ENCODE measurements at regions not wholly inside any gene's neighbourhood (a gene's known extent, or its start where the extent isn't known, plus 50 kb on each side); places are given as distances from the start of the nearest gene placed in this dataset.
A peak's percentile ranks its signal among the peaks of the same experiment; 100 is the strongest.

DNA sequence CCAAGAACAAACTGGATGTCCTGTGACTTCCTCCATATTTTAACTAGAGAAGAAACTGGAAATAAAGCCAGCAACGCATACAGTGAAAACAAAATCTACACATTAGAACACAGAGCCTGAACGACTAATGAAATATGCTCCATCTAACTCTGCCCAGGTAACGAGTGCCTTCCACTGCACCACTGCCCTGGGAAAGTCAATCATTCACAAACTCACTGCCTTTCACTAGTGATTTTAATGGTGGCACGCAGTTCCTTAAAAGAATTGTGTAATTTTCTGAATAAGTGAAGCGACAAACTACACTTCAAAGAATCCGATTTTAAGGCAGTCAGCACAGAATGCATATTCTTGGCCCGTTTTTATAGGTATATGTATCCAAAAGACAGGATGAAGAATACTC is 416.0 kb downstream of the SHQ1 start:
- DNase-seq (ENCODE audit: low spot score) (no peak), ATAC-seq (no peak)
- no peaks in the 10 kb centered on the region for H3K27me3 Mint-ChIP-seq (ENCODE audit: insufficient read depth, low read depth, poor library complexity)
- Histone ChIP-seq H3K9me2 (ENCODE audit: insufficient read depth) (no peaks in the 10 kb centered on the region), H2AFZ (no peak overlapping the region), H4K20me1 (replicated peaks; ENCODE audit: insufficient read depth) (peaks cover 85% of the 10 kb centered on the region), H3K4me1 (ENCODE audit: insufficient read depth) (peaks cover 28% of the 10 kb centered on the region), H3K27ac (ENCODE audit: low read depth) (no peak overlapping the region), H3K79me2 (replicated peaks; ENCODE audit: insufficient read depth) (peaks cover 98% of the 10 kb centered on the region), H3K36me3 (ENCODE audit: insufficient read depth) (no peaks in the 10 kb centered on the region), H3K4me3 (no peak overlapping the region), H3K4me2 (no peak overlapping the region), H3K27me3 (ENCODE audit: insufficient read depth) (no peaks in the 10 kb centered on the region), H3F3A (replicated peaks; ENCODE audit: low read depth) (no peaks in the 10 kb centered on the region)
- no peak overlapping the region for H3K4me3 Mint-ChIP-seq
- TF ChIP-seq, protein P1, sequence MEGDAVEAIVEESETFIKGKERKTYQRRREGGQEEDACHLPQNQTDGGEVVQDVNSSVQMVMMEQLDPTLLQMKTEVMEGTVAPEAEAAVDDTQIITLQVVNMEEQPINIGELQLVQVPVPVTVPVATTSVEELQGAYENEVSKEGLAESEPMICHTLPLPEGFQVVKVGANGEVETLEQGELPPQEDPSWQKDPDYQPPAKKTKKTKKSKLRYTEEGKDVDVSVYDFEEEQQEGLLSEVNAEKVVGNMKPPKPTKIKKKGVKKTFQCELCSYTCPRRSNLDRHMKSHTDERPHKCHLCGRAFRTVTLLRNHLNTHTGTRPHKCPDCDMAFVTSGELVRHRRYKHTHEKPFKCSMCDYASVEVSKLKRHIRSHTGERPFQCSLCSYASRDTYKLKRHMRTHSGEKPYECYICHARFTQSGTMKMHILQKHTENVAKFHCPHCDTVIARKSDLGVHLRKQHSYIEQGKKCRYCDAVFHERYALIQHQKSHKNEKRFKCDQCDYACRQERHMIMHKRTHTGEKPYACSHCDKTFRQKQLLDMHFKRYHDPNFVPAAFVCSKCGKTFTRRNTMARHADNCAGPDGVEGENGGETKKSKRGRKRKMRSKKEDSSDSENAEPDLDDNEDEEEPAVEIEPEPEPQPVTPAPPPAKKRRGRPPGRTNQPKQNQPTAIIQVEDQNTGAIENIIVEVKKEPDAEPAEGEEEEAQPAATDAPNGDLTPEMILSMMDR (conservative IDR thresholded peaks at IDR 0.05; ENCODE audit: low read depth in 2 of 2): no peak
- H3K27ac Mint-ChIP-seq: no peak overlapping the region
- peaks cover 30% of the 10 kb centered on the region for H3K4me1 Mint-ChIP-seq
- no peaks in the 10 kb centered on the region for H3K9me3 Mint-ChIP-seq
- H3K36me3 Mint-ChIP-seq (ENCODE audit: low read depth): peaks cover 8% of the 10 kb centered on the region; the same call in 2 of the 3 replicates

DNA sequence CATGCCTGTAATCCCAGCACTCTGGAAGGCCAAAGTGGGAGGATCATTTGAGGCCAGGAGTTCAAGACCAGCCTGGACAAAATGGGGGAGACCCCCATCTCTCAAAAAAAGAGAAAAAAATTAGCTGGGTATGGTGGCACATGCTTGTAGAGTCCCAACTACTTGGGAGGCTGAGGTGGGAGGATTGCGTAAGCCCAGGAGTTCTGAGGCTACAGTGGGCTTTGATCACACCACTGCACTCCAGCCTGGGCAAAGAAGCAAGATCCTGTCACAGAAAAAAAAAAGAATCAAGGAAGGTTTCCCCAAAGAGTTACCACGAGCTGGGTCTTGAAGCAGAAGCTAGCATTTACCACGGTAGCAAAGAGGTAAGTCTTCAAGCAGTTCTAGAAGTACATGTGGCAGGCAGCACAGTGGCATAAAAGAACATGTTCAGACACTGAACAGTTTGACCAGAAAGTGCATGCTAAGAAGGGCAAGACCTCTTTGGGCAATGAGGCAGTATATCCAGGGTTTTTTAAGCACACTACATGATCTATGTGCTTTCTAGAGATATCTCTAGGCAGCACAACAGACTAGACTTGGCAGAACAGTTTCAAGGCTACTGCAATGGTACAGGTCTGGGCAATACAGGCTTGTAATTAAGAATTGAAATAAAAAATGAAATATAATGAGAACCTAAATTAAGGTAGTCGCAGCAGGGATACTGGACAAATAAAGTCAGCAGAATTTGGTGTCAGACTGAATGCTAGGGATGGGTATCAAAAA is 418.5 kb downstream of the SHQ1 start:
- no peak overlapping the region for H2AFZ ChIP-seq
- H3K4me2 ChIP-seq: no peak overlapping the region
- H3K27me3 ChIP-seq (ENCODE audit: insufficient read depth): no peaks in the 10 kb centered on the region
- no peaks in the 10 kb centered on the region for H3K36me3 ChIP-seq (ENCODE audit: insufficient read depth)
- H3K27ac Mint-ChIP-seq: peak overlapping the region; percentile 64; the same call in 1 of the 2 replicates
- H4K20me1 ChIP-seq (replicated peaks; ENCODE audit: insufficient read depth): peaks cover 80% of the 10 kb centered on the region
- no peaks in the 10 kb centered on the region for H3K9me3 Mint-ChIP-seq
- no peak overlapping the region for H3K4me3 ChIP-seq
- H3K9me2 ChIP-seq (ENCODE audit: insufficient read depth): no peaks in the 10 kb centered on the region
- no peaks in the 10 kb centered on the region for H3F3A ChIP-seq (replicated peaks; ENCODE audit: low read depth)
- peaks cover 1% of the 10 kb centered on the region for H3K27me3 Mint-ChIP-seq (ENCODE audit: insufficient read depth, low read depth, poor library complexity)
- no peak overlapping the region for H3K4me3 Mint-ChIP-seq
- peaks cover 48% of the 10 kb centered on the region for H3K4me1 ChIP-seq (ENCODE audit: insufficient read depth)
- peaks cover 98% of the 10 kb centered on the region for H3K79me2 ChIP-seq (replicated peaks; ENCODE audit: insufficient read depth)
- H3K27ac ChIP-seq (ENCODE audit: low read depth): 0 out of 2 replicates have a peak overlapping the region, but pooled peaks have one; percentile 55
- H3K4me1 Mint-ChIP-seq: peaks cover 50% of the 10 kb centered on the region
- TF ChIP-seq EZH2phosphoT487 (IDR thresholded peaks at IDR 0.05; ENCODE audit: unreplicated experiment): no peak
- TF ChIP-seq JUNB (IDR thresholded peaks at IDR 0.05; ENCODE audit: unreplicated experiment): no peak
- TF ChIP-seq, protein P2, sequence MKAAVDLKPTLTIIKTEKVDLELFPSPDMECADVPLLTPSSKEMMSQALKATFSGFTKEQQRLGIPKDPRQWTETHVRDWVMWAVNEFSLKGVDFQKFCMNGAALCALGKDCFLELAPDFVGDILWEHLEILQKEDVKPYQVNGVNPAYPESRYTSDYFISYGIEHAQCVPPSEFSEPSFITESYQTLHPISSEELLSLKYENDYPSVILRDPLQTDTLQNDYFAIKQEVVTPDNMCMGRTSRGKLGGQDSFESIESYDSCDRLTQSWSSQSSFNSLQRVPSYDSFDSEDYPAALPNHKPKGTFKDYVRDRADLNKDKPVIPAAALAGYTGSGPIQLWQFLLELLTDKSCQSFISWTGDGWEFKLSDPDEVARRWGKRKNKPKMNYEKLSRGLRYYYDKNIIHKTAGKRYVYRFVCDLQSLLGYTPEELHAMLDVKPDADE (IDR thresholded peaks at IDR 0.05): no peak
- TF ChIP-seq ZNF331 (CRISPR knock-in tag; IDR thresholded peaks at IDR 0.05; ENCODE audit: low read depth): no peak
- TF ChIP-seq, protein P1 (conservative IDR thresholded peaks at IDR 0.05; ENCODE audit: low read depth in 2 of 2): no peak
- no peak for TF ChIP-seq NANOG (IDR thresholded peaks at IDR 0.05; ENCODE audit: borderline replicate concordance)
- TF ChIP-seq ZNF114 (CRISPR knock-in tag; IDR thresholded peaks at IDR 0.05): no peak
- no peak for TF ChIP-seq EZH2 (IDR thresholded peaks at IDR 0.05; ENCODE audit: low read depth, unreplicated experiment)
- no peak for ATAC-seq
- no peak for DNase-seq (ENCODE audit: low spot score)
- H3K36me3 Mint-ChIP-seq (ENCODE audit: low read depth): peaks cover 3% of the 10 kb centered on the region; the same call in 2 of the 3 replicates
